A549 (cell line): ENCODE measurements at regions not wholly inside any gene's neighbourhood (a gene's known extent, or its start where the extent isn't known, plus 50 kb on each side); places are given as distances from the start of the nearest gene placed in this dataset.

Experiments
- ATAC-seq, 2 experiments: fragments of 200-7000 bp in 1 of 2; fragments of >200 bp in 1 of 2; cut with Nextera tagmentation in 1 of 2; cut with Tn5 transposase in 1 of 2; 3 replicates each; pipeline versions ENCODE4 v1.8.0 to v1.9.1; 2018 to 2020; ENCODE audit warnings: mild to moderate bottlenecking in 1 of 2, moderate library complexity in 1 of 2
- CTCF ChIA-PET: fragments of 300-600 bp; sonication (Branson Sonifier 250); formaldehyde crosslinking; extraction: SDS; loops from one replicate; lab custom pipeline; 2021; ENCODE audit warnings: antibody characterized with exemption, inconsistent platforms; lab: Yijun Ruan, JAX
- POLR2A ChIA-PET: fragments of 350-600 bp; formaldehyde crosslinking; extraction: SDS; loops from one replicate; lab custom pipeline; 2021; ENCODE audit warnings: antibody characterized with exemption, inconsistent platforms; lab: Yijun Ruan, JAX
- DNase-seq, 2 experiments: peaks; one replicate each; pipeline versions ENCODE4 v3.0.0 to v3.0.0-alpha.2; 2011 to 2016; ENCODE audit warnings: low read depth in 1 of 2, low spot score in 1 of 2
- FAIRE-seq: peaks from 2 replicates; lab custom pipeline; 2011; peaks lifted over from hg19 to GRCh38; lab: Jason Lieb, UNC
- H3K27ac ChIP-seq, 2 experiments: fragments of >200 bp; sonication (Bioruptor Twin); formaldehyde crosslinking; 3 replicates each; pipeline ENCODE4 v1.5.1; 2016 to 2017
- H3K4me1 ChIP-seq: fragments of >200 bp; sonication (Bioruptor Twin); formaldehyde crosslinking; 3 replicates; pipeline ENCODE4 v1.6.1; 2016
- H3K4me2 ChIP-seq: fragments of >200 bp; sonication (Bioruptor Twin); formaldehyde crosslinking; 3 replicates; pipeline ENCODE4 v1.6.1; 2016
- H3K4me3 ChIP-seq: fragments of >200 bp; sonication (Bioruptor Twin); formaldehyde crosslinking; 3 replicates; pipeline ENCODE4 v1.5.1; 2016
- H3K9me3 ChIP-seq: fragments of >200 bp; sonication (Bioruptor Twin); formaldehyde crosslinking; 3 replicates; pipeline ENCODE4 v1.6.1; 2016
- BCL3 ChIP-seq: fragments of >200 bp; sonication (Bioruptor Twin); formaldehyde crosslinking; IDR thresholded peaks from 3 replicates; pipeline ENCODE4 v1.6.1; 2016
- EHMT2 ChIP-seq: fragments of 200-600 bp; sonication (generic); IDR thresholded peaks from 2 replicates; pipeline ENCODE4 v1.6.1; 2016; ENCODE audit warnings: antibody characterized with exemption, low read depth, mild to moderate bottlenecking, moderate library complexity
- FOSB ChIP-seq: fragments of 250-450 bp; sonication (Bioruptor Pico); IDR thresholded peaks from 2 replicates; pipeline ENCODE4 v1.5.0; 2020; ENCODE audit warnings: mild to moderate bottlenecking, moderate library complexity
- FOXS1 ChIP-seq: fragments of 250-450 bp; sonication (Bioruptor Pico); IDR thresholded peaks from 2 replicates; pipeline ENCODE4 v1.5.0; 2020; ENCODE audit warnings: mild to moderate bottlenecking, moderate library complexity
- HES2 ChIP-seq: fragments of >200 bp; sonication (Bioruptor Twin); formaldehyde crosslinking; IDR thresholded peaks from 2 replicates; pipeline ENCODE4 v1.6.1; 2016
- HEYL ChIP-seq: fragments of 250-450 bp; sonication (Bioruptor Pico); IDR thresholded peaks from 2 replicates; pipeline ENCODE4 v1.8.0; 2021; ENCODE audit warnings: mild to moderate bottlenecking, moderate library complexity
- HOXA7 ChIP-seq: fragments of 250-450 bp; sonication (Bioruptor Pico); IDR thresholded peaks from 2 replicates; pipeline ENCODE4 v1.5.0; 2020; ENCODE audit warnings: mild to moderate bottlenecking, moderate library complexity
- HOXB13 ChIP-seq: fragments of 250-450 bp; sonication (Bioruptor Pico); IDR thresholded peaks from 2 replicates; pipeline ENCODE4 v1.5.0; 2020; ENCODE audit warnings: low read depth, mild to moderate bottlenecking, moderate library complexity
- JUN ChIP-seq, 2 experiments: fragments of >200 bp; sonication (Bioruptor Twin); formaldehyde crosslinking; IDR thresholded peaks; 2 replicates in 1 of 2; 3 replicates in 1 of 2; pipeline ENCODE4 v1.6.1; 2016 to 2017
- KDM5A ChIP-seq: fragments of 200-600 bp; sonication (generic); IDR thresholded peaks from 2 replicates; pipeline ENCODE4 v1.6.1; 2016; ENCODE audit warnings: antibody characterized with exemption, mild to moderate bottlenecking
- MAFK ChIP-seq: fragments of 450-650 bp; IDR thresholded peaks from 2 replicates; pipeline ENCODE4 v1.6.1; 2014; ENCODE audit not compliant: partially characterized antibody
- MAX ChIP-seq: IDR thresholded peaks from 2 replicates; pipeline ENCODE4 v1.6.1; 2012
- NFE2L2 ChIP-seq: fragments of 150-350 bp; conservative IDR thresholded peaks from 2 replicates; pipeline ENCODE4 v1.6.1; 2014; ENCODE audit warnings: low read length
- NR3C1 ChIP-seq: fragments of >200 bp; sonication (Bioruptor Twin); formaldehyde crosslinking; IDR thresholded peaks from 3 replicates; pipeline ENCODE4 v1.6.1; 2017
- PHF8 ChIP-seq: fragments of 200-600 bp; sonication (generic); IDR thresholded peaks from 2 replicates; pipeline ENCODE4 v1.6.1; 2016; ENCODE audit warnings: low read depth, mild to moderate bottlenecking, antibody characterized with exemption, moderate library complexity, borderline replicate concordance
- POLR2AphosphoS2 ChIP-seq: conservative IDR thresholded peaks from 2 replicates; pipeline ENCODE4 v1.6.1; 2012; ENCODE audit warnings: low read length, improper control_type of control experiment, inconsistent platforms
- SMC3 ChIP-seq: fragments of >200 bp; sonication (Bioruptor Twin); formaldehyde crosslinking; IDR thresholded peaks from 3 replicates; pipeline ENCODE4 v1.6.1; 2018; ENCODE audit warnings: inconsistent platforms
- SREBF2 ChIP-seq: fragments of 450-650 bp; IDR thresholded peaks from 2 replicates; pipeline ENCODE4 v1.6.1; 2014; ENCODE audit warnings: mild to moderate bottlenecking, moderate library complexity
- USF2 ChIP-seq: fragments of 450-650 bp; IDR thresholded peaks from 2 replicates; pipeline ENCODE4 v1.6.1; 2014; ENCODE audit warnings: antibody characterized with exemption
- ZNF302 ChIP-seq: fragments of 250-450 bp; sonication (Bioruptor Pico); IDR thresholded peaks from 2 replicates; pipeline ENCODE4 v1.9.0; 2021; ENCODE audit warnings: inconsistent platforms, mild to moderate bottlenecking, moderate library complexity
- ZSCAN20 ChIP-seq: fragments of 250-450 bp; sonication (Bioruptor Pico); IDR thresholded peaks from 2 replicates; pipeline ENCODE4 v1.8.0; 2022; ENCODE audit warnings: mild to moderate bottlenecking, moderate library complexity
- WGBS: methylation state at CpG from one replicate; pipeline ENCODE4 v1.1.6; 2017; ENCODE audit errors: missing lambda C conversion rate; 5-methylcytosine and 5-hydroxymethylcytosine counted together

- H3K4me3 ChIP-seq = no peak overlapping the region
- ChIA-PET CTCF (no interaction called here), POLR2A (no interaction called here)
- ATAC-seq (no peak), DNase-seq (no peak), FAIRE-seq (no peak)
- H3K4me2 ChIP-seq = no peak overlapping the region
- H3K4me1 ChIP-seq = no peaks in the 10 kb centered on the region
- H3K27ac ChIP-seq = no peak overlapping the region
- H3K9me3 ChIP-seq = no peaks in the 10 kb centered on the region
- WGBS = 26% methylated on average over 10 of the region's 10 CpGs
- TF ChIP-seq FOXS1 = no peak
- TF ChIP-seq NR3C1 = no peak
- no peak for TF ChIP-seq HOXB13 (CRISPR knock-in tag)
- no peak for TF ChIP-seq FOSB (CRISPR knock-in tag)
- TF ChIP-seq MAFK = no peak
- TF ChIP-seq SMC3 = no peak
- no peak for TF ChIP-seq POLR2AphosphoS2
- TF ChIP-seq JUN (IDR thresholded peaks at IDR 0.05) = no peak
- no peak for TF ChIP-seq HES2
These were observed 148.5 kb downstream of the NOL4 start for GRCh38 chr18:34075963-34076860.

GRCh38 chr18:34061226-34061625 is 163.5 kb downstream of the NOL4 start:
- ChIA-PET POLR2A (no interaction called here), CTCF (no interaction called here)
- Histone ChIP-seq H3K4me3 (no peak overlapping the region), H3K27ac (no peak overlapping the region), H3K9me3 (no peaks in the 10 kb centered on the region), H3K4me1 (no peaks in the 10 kb centered on the region), H3K4me2 (no peak overlapping the region)
- TF ChIP-seq HOXA7 (CRISPR knock-in tag) (no peak), ZSCAN20 (CRISPR knock-in tag) (no peak), KDM5A (no peak), SMC3 (no peak), USF2 (no peak)
- no peak for FAIRE-seq
- no peak for ATAC-seq
- DNase-seq = no peak

GRCh38 chr18:34055227-34055626 is 169.5 kb downstream of the NOL4 start:
- TF ChIP-seq NR3C1 (no peak), BCL3 (no peak), MAX (no peak), PHF8 (no peak), SREBF2 (no peak), NFE2L2 (no peak), ZNF302 (CRISPR knock-in tag) (no peak), EHMT2 (no peak), HEYL (no peak), USF2 (no peak)
- FAIRE-seq (no peak), DNase-seq (no peak), ATAC-seq (no peak)
- WGBS = 0% methylated on average over 1 of the region's 1 CpG
- Histone ChIP-seq H3K4me1 (no peaks in the 10 kb centered on the region), H3K4me2 (no peak overlapping the region), H3K27ac (no peak overlapping the region), H3K9me3 (no peaks in the 10 kb centered on the region), H3K4me3 (no peak overlapping the region)
- CTCF ChIA-PET = no interaction called here
- POLR2A ChIA-PET = no interaction called here
